Activated CD4-positive, CD25-positive, alpha-beta regulatory T cell treated with anti-CD3 and anti-CD28 coated beads, Interleukin-2, amount 50 U/mL, for 24 hours (primary cell): ENCODE measurements at regions not wholly inside any gene's neighbourhood (a gene's known extent, or its start where the extent isn't known, plus 50 kb on each side); places are given as distances from the start of the nearest gene placed in this dataset.

Experiments used
- ATAC-seq, 2 donors: fragments of 150-1000 bp; cut with Tn5 transposase; one replicate each; pipeline ENCODE4 v1.10.0; 2021; ENCODE audit warnings: mild to moderate bottlenecking in 1 of 2, moderate library complexity in 1 of 2

- no peak for ATAC-seq
These were observed 370.6 kb downstream of the AACS start for GRCh38 chr12:125435871-125436270.

- no peak for ATAC-seq
These were observed 371.5 kb downstream of the AACS start for GRCh38 chr12:125436686-125437085.

- no peak for ATAC-seq
These were observed 375.2 kb downstream of the AACS start for GRCh38 chr12:125440399-125440798.

GRCh38 chr12:125443341-125443740 lies 378.1 kb downstream of the AACS start:
- ATAC-seq: no peak

GRCh38 chr12:125451408-125451807 lies 386.2 kb downstream of the AACS start:
- no peak for ATAC-seq

- no peak for ATAC-seq
These were observed 388.5 kb downstream of the AACS start for GRCh38 chr12:125453751-125454150.

- no peak for ATAC-seq
These were observed 389.1 kb downstream of the AACS start for GRCh38 chr12:125454291-125454690.

- ATAC-seq: no peak
These were observed 389.7 kb downstream of the AACS start for GRCh38 chr12:125454786-125455480.

- no peak for ATAC-seq
These were observed 390.3 kb downstream of the AACS start for GRCh38 chr12:125455556-125455955.

GRCh38 chr12:125458552-125459268 lies 393.5 kb downstream of the AACS start:
- ATAC-seq: no peak

- no peak for ATAC-seq
These were observed 396.6 kb downstream of the AACS start for GRCh38 chr12:125461831-125462230.

- no peak for ATAC-seq
These were observed 398.2 kb downstream of the AACS start for GRCh38 chr12:125463386-125463785.

- no peak for ATAC-seq
These were observed 402.1 kb downstream of the AACS start for GRCh38 chr12:125467363-125467762.

- ATAC-seq: no peak
These were observed 404.4 kb downstream of the AACS start for GRCh38 chr12:125469683-125470082.

- ATAC-seq: no peak
These were observed 405.9 kb downstream of the AACS start for GRCh38 chr12:125470838-125471783.

- no peak for ATAC-seq
These were observed 408.3 kb downstream of the AACS start for GRCh38 chr12:125473501-125473900.

- ATAC-seq: no peak
These were observed 422.1 kb downstream of the AACS start for GRCh38 chr12:125487336-125487735.

- no peak for ATAC-seq
These were observed 426.3 kb downstream of the AACS start for GRCh38 chr12:125491553-125491952.

- ATAC-seq: no peak
These were observed 427.4 kb downstream of the AACS start for GRCh38 chr12:125492354-125493270.

GRCh38 chr12:125493704-125494308 lies 428.6 kb downstream of the AACS start:
- no peak for ATAC-seq

- ATAC-seq: no peak
These were observed 437.9 kb downstream of the AACS start for GRCh38 chr12:125503128-125503527.

- no peak for ATAC-seq
These were observed 444.0 kb downstream of the AACS start for GRCh38 chr12:125509195-125509594.
